Ishikawa (cell line): ENCODE measurements at regions not wholly inside any gene's neighbourhood (a gene's known extent, or its start where the extent isn't known, plus 50 kb on each side); places are given as distances from the start of the nearest gene placed in this dataset.

Experiments
- CEBPB ChIP-seq: IDR thresholded peaks from 2 replicates; pipeline ENCODE4 v1.6.1; 2012
- CREB1 ChIP-seq: IDR thresholded peaks from 2 replicates; pipeline ENCODE4 v1.6.1; 2012; ENCODE audit warnings: low read depth
- EGR1 ChIP-seq: IDR thresholded peaks from 2 replicates; pipeline ENCODE4 v1.6.1; 2012
- EP300 ChIP-seq: IDR thresholded peaks from 2 replicates; pipeline ENCODE4 v1.6.1; 2012; ENCODE audit warnings: borderline replicate concordance
- FOXM1 ChIP-seq: IDR thresholded peaks from 2 replicates; pipeline ENCODE4 v1.6.1; 2012; ENCODE audit warnings: low read depth, borderline replicate concordance
- NFIC ChIP-seq: IDR thresholded peaks from 2 replicates; pipeline ENCODE4 v1.6.1; 2012
- RAD21 ChIP-seq: IDR thresholded peaks from 2 replicates; pipeline ENCODE4 v1.6.1; 2012; ENCODE audit warnings: low read depth
- TAF1 ChIP-seq: IDR thresholded peaks from 2 replicates; pipeline ENCODE4 v1.6.1; 2012; ENCODE audit warnings: low read depth, mild to moderate bottlenecking
- TCF12 ChIP-seq: IDR thresholded peaks from 2 replicates; pipeline ENCODE4 v1.6.1; 2012; ENCODE audit warnings: low read depth
- TEAD4 ChIP-seq: IDR thresholded peaks from 2 replicates; pipeline ENCODE4 v1.6.1; 2012
- YY1 ChIP-seq: IDR thresholded peaks from 2 replicates; pipeline ENCODE4 v1.6.1; 2012; ENCODE audit warnings: low read depth
- ZBTB7A ChIP-seq: IDR thresholded peaks from 2 replicates; pipeline ENCODE4 v1.6.1; 2012; ENCODE audit warnings: low read depth
- TF ChIP-seq, protein P1 (sequence below): IDR thresholded peaks from 2 replicates; pipeline ENCODE4 v1.6.1; 2012
- TF ChIP-seq, protein P2 (sequence below): IDR thresholded peaks from 2 replicates; pipeline ENCODE4 v1.6.1; 2012; ENCODE audit warnings: low read depth, mild to moderate bottlenecking
- TF ChIP-seq, protein P3 (sequence below): IDR thresholded peaks from 2 replicates; pipeline ENCODE4 v1.6.1; 2012

DNA sequence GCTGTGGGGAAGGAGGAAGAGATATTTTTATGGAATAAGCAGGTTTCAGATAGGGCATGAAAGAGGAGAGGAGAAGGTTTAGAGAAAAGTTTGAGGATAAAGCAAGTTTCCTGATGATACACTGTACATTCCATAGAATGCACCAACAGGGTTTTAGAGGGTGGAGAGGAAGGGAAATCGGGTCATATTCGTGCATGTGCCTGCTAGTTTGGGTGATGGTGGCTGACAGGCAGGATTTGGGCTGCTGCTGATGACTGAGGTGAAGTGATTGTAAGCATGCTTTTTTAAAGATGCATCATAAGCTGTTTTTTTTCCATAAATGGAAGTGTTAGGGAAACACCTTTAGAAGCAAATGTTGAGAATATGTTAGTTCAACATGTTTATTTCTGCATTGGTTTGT, 68.8 kb downstream of the PMAIP1 start:
- no peak for TF ChIP-seq TEAD4
- TF ChIP-seq, protein P1, sequence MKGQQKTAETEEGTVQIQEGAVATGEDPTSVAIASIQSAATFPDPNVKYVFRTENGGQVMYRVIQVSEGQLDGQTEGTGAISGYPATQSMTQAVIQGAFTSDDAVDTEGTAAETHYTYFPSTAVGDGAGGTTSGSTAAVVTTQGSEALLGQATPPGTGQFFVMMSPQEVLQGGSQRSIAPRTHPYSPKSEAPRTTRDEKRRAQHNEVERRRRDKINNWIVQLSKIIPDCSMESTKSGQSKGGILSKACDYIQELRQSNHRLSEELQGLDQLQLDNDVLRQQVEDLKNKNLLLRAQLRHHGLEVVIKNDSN: no peak
- no peak for TF ChIP-seq NFIC
- TF ChIP-seq FOXM1: no peak
- TF ChIP-seq CREB1: no peak
- TF ChIP-seq RAD21: no peak
- TF ChIP-seq, protein P2, sequence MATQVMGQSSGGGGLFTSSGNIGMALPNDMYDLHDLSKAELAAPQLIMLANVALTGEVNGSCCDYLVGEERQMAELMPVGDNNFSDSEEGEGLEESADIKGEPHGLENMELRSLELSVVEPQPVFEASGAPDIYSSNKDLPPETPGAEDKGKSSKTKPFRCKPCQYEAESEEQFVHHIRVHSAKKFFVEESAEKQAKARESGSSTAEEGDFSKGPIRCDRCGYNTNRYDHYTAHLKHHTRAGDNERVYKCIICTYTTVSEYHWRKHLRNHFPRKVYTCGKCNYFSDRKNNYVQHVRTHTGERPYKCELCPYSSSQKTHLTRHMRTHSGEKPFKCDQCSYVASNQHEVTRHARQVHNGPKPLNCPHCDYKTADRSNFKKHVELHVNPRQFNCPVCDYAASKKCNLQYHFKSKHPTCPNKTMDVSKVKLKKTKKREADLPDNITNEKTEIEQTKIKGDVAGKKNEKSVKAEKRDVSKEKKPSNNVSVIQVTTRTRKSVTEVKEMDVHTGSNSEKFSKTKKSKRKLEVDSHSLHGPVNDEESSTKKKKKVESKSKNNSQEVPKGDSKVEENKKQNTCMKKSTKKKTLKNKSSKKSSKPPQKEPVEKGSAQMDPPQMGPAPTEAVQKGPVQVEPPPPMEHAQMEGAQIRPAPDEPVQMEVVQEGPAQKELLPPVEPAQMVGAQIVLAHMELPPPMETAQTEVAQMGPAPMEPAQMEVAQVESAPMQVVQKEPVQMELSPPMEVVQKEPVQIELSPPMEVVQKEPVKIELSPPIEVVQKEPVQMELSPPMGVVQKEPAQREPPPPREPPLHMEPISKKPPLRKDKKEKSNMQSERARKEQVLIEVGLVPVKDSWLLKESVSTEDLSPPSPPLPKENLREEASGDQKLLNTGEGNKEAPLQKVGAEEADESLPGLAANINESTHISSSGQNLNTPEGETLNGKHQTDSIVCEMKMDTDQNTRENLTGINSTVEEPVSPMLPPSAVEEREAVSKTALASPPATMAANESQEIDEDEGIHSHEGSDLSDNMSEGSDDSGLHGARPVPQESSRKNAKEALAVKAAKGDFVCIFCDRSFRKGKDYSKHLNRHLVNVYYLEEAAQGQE: no peak
- TF ChIP-seq, protein P3, sequence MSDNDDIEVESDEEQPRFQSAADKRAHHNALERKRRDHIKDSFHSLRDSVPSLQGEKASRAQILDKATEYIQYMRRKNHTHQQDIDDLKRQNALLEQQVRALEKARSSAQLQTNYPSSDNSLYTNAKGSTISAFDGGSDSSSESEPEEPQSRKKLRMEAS: no peak
- TF ChIP-seq EGR1: no peak
- TF ChIP-seq CEBPB: no peak
- TF ChIP-seq TAF1: no peak
- no peak for TF ChIP-seq YY1
- no peak for TF ChIP-seq ZBTB7A
- no peak for TF ChIP-seq TCF12
- no peak for TF ChIP-seq EP300

DNA sequence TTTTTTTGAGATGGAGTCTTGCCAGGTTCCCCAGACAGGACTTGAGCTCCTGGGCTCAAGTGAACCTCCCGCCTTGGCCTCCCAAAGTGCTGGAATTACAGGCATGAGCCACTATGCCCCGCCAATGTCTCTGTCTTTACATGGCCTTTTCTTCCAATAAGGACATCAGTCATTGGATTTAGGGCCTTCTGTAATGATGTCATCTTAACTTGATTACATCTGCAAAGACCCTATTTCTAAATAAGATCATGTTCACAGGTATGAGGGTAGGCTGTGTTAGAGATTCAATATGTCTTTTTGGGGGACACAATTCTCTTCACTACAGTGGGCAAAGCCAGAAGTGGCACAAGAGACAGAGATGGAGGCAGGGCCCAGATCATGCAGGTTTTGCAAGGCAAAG, 68.1 kb downstream of the PMAIP1 start:
- TF ChIP-seq FOXM1: no peak
- TF ChIP-seq, protein P1: no peak

DNA sequence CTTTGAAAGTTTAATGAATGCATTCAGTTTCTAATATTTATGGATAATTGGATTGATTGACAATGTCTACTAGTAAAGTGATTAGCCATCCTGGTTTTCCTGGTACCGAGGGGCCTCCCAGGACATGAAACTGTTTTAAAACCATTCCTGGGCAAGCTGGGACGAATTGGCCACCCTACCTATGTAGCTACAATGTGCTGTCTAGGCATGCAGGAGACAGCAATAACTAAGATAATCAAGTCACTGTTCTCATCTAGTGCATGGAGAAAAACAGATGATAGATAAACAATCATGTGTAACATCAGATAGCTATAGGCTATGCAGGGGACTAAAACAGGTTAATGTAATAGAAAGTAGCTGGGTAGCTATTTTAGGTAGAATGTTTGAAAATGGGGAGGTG, 67.1 kb downstream of the PMAIP1 start:
- no peak for TF ChIP-seq EP300
- TF ChIP-seq CREB1: no peak
- TF ChIP-seq TCF12: no peak
- TF ChIP-seq TEAD4: no peak
- no peak for TF ChIP-seq FOXM1
- TF ChIP-seq CEBPB: no peak
- no peak for TF ChIP-seq NFIC
- TF ChIP-seq RAD21: no peak
- TF ChIP-seq EGR1: no peak
- TF ChIP-seq, protein P1: no peak
- TF ChIP-seq, protein P3: no peak
- TF ChIP-seq, protein P2: no peak
- TF ChIP-seq YY1: no peak
- no peak for TF ChIP-seq TAF1
- no peak for TF ChIP-seq ZBTB7A

DNA sequence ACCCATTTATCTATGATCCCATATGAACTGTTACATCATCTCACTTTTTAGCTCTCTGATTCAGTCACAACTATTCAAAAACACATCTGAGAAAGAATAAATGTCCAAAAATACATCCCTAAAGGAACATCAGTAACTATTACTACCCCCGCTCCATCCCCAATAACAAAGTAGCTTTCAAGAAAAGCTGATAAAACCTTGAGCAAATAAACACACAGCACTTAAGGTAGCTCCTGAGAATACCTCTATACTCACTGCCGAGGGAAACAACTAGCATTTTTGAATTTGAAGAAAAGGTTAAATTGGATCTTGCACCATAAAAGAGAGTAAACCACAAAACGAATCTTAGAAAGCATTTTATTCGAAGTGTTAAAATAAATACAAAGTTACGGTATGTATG, 63.4 kb downstream of the PMAIP1 start:
- no peak for TF ChIP-seq ZBTB7A
- TF ChIP-seq, protein P1: no peak
- no peak for TF ChIP-seq EGR1
- no peak for TF ChIP-seq FOXM1
- TF ChIP-seq YY1: no peak
- TF ChIP-seq, protein P2: no peak
- no peak for TF ChIP-seq RAD21
- TF ChIP-seq NFIC: no peak
- no peak for TF ChIP-seq TEAD4
- TF ChIP-seq CREB1: no peak
- TF ChIP-seq, protein P3: no peak
- no peak for TF ChIP-seq CEBPB
- TF ChIP-seq TCF12: no peak
- no peak for TF ChIP-seq EP300
- TF ChIP-seq TAF1: no peak
